HG02970 (cell line): ENCODE measurements at regions not wholly inside any gene's neighbourhood (a gene's known extent, or its start where the extent isn't known, plus 50 kb on each side); places are given as distances from the start of the nearest gene placed in this dataset.

Experiments used
- ATAC-seq: cut with Tn5 transposase; IDR thresholded peaks from one replicate; pipeline ENCODE4 v1.9.1; 2021; ENCODE audit warnings: mild to moderate bottlenecking, moderate library complexity, moderate number of reproducible peaks; ENCODE audit not compliant: unreplicated experiment, low FRiP score

DNA sequence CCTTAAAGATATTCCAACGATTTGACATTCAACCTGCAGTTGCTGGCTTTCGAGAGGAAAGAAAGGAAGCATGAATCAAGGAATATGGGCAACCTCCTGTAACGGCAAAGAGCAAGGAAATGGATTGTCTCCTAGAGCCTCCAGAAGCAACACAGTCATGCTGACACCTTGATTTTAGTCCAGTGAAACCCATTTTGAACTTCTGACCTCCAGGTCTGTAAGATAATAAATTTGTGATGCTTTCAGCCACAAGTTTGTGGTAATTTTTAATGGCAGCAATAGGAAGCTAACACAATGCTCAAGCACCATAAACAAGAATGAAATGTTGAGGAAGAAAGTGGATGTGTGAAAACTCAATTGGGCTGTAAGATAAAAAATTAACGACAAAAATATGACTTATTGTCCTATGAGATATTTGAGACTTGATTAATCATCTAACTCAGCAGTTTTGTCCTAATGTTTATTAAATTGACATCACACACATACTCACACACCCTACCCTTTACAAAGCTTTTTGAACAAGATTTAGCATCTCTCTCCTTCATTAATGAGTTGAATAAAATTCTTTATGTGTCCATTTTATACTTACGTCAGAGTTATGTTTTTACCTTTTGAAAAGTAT is 857.2 kb upstream of the INTU start:
- ATAC-seq: no peak

DNA sequence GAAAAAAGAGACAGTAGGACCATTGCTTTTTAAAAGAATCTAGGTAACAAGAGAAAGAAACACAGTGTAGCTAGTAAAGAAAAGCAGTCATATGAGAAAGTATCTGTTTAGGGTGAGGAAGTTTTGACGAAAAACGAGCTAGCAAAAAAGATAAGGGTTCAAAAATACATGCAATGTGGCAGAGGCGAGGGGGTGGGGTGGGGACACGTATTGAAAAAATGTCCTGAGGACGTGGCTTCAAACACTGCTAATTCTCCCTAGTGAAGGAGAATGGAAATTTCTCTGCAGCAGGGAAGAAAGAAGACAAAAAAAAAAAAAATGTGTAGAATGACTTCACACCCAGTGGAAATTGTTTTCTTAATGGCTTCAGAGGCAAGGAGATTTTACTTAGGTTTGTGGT is 856.4 kb upstream of the INTU start:
- ATAC-seq: no peak

DNA sequence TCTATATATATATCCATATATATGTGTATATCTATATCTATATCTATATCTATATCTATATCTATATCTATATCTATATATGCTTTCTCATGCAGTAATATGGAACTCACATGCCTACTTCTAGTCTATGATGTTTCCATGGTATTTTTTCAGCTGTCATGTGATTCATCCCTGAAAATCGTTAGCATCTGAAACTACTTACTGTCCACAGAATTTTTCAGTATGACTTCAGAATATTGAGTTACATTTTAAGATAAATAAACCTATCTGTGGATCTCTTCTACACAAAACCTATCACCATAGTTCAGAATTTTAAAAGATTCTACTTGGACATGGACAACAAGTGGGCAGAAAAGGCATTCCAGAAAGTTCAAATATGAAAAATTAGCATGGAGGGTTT is 855.1 kb upstream of the INTU start:
- no peak for ATAC-seq

DNA sequence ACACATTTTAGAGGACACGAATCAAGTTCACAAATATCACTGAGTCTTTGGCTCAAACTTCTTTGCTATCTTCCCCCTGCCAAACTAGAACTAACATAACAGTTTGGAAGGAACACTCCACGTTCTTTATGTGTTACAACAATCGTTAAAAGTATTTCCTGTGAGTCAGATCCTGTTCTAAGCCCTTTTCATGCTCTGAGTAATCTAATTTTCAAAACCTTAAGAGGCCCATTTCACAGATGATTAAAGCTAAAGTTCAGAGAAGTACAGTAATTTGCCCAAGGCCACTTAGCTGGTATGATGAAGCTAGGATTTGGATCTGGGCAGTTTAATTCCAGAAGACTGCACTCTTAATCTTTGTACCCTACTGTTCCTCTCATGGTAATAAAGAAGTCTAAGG is 854.4 kb upstream of the INTU start:
- ATAC-seq: no peak

DNA sequence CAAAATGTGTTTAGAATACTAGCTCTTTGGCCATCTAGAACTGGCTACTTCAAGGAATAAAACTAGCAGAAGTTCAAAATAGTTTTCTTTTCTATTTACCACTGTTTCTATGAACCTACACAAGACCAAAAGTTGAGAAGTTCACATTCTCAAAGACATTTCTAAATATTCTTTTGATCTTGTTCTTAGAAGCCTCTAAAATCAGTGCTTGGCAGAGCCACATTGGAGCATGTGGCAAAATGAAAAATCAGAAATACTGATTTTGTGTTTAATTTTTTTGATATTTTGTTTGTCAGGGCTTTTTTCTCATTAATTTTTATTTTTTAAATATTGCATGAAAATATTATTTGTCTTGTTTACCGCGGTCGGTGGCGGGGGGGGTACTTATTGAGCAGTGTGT is 853.8 kb upstream of the INTU start:
- no peak for ATAC-seq

DNA sequence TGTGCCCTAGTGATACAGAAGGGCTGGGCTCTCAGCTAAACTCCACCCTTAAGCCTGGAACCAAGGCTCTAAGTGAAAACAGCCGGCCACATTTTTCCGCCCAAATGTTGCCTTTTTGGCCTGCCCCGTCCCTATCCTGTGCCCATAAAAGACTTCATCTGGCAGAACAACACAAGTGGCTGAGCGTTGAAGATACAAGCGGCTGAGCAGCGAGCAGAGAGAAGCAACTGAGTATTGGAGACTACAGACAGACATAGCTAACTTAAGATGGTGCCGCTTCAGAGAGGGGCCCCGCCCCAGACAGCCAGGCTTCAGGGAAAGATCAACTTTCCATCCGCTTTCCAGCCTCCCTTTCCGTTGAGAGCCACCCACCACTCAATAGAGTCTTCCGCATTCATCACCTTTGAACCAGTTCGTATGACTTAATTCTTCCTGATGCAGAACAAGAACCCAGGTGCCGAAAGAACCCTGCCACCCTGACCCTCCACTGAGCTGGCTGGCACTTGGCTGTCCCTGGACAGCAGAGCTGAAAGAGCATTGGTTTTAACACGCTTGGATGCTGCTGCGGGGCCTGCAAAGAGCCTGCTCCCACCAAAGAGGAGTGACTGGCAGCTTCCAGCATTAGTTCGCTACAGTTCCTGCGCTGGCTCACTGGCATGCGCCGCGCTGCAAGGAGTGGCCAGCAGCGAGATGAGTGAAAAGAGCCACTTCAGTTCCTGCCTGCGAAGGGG is 853.2 kb upstream of the INTU start:
- ATAC-seq: no peak

DNA sequence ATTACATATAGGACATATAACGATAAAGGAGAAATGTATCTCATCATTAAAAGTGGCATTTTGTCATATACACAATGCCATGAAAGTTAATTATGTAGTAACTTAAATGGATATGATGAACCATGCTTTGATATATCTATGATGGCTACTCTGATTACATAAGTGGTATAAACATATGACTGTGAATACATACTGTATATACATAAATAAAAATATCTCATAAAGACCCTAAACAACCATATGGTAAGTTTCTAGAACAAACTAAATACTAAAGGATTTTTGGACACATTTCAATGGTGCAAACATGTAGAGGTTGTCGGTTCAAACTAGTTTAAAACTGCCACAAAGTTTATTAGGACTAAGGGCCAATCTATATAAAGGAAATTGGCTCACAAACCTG is 849.6 kb upstream of the INTU start:
- ATAC-seq: no peak

DNA sequence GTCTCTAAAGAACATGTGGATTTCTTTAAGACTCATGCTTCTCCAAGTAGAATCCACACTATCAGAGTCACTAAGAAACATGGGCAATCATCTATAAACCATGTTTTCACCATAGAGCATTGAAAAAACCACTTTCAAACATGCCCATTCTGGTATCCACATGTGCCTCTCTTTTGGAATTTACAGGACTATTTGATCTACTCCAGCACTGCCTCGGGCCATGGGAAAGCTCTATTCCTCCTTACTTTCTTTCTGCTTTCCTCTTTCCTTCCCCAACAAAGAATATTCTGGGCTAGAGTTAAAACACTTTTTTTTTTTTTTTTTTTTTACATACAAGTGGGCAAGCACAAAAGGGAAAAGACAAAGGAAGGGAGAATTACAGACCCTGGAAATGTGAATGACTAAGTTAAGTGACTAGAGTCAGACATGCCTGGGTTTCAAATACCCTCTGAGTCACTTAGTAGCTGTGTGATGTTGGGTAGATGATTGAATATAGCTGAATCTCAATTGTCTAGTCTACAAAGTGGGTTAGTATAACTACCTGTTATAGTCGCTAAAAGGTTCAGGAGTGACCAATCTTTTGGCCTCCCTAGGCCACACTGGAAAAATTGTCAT is 847.7 kb upstream of the INTU start:
- no peak for ATAC-seq

DNA sequence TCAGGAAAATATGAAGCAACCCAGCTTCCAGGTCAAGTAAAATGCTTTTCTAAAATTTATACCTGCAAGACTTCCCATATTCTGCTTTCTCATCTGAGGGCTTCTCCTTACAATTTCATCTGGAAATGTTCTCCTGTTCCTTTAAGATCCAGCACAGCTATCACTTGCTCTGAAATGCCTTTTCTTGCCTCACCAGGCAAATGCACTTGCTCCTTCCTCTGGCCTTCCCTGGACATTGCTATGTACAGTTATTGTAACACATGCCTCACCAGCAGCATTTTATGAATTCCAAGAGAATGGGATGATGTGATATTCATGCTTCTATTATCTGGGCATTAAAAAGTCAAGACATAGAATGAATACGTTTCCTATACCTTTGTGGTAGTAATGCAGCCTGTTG is 842.1 kb upstream of the INTU start:
- ATAC-seq: no peak

DNA sequence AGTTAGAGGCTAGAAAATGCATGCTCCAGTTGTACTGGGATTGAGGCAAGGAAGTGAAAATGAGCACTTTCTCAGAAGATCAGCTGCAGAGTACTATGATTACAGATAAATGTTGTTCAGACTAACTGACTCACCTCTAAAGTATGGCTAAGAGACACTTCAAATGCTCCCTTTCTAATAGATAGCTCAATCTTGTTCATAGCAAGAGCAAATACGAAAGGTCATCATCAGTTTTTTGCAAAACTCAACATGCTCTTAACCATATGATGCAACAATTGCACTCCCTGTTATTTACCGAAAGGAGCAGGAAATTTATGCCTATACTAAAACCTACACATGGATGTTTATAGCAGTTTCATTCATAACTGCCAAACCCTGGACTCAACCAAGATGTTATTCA is 838.4 kb upstream of the INTU start:
- no peak for ATAC-seq

DNA sequence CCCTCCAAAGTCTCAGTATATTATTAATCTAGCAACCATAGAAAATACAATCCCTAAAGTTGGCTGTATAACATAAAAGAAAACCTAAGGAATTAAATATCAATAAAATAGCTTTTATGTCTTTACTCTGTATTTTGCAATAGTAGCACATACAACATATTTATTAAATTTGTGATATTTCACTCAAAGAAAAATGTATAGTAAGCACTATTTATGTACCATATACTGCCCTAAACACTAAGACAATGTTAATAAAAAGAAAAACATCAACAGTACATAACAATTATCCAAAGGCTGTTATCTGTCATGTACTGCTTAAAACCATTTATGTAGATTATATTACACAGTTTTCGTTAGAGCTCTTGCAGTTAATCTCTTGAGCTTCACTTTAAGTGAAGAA is 834.5 kb upstream of the INTU start:
- ATAC-seq: no peak

DNA sequence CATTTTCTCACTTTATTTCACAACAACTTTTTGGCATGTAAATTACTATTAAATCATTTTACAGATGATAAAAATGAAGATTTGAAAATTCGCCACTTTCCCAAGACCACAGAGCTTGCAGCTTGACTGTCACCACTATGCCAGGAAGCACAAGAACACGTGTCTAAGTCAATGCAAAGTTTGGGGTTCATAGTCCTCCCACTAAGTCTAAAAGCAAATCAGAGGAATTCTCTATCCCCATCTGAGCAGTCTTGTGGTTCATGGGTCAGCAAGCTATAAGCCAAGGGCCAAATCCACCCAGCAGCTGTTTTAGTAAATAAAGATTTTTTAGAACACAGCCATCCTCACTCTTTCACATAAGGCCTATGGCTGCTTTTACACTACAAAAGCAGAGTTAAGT is 833.3 kb upstream of the INTU start:
- ATAC-seq: no peak

DNA sequence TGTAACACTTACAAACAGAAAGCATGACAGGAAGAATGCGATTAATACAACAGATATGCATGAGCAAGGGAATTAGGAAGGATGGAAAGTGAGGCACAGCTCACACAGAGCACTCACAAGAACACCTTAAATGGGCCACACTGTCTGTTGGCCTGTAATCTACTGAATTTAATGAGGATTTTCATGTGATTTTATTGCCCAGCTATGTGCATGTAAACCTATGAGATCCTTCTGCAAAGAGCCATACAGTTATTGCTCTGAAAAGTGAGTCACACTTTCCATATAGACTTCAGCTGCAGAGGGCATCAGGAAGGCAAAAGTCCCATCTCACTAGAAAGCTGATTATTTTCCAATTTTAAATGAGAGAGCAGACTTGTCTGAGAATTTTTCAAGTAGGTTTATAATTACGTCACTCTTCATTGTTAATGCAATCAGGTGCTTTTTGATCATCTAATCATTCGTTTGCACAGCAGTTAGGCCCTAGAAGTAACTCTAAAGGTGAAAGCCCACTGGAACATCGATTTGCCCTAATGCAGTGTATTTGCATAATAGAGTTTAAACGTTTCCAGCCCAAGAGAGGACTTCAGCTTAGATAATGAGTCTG is 832.7 kb upstream of the INTU start:
- ATAC-seq: no peak

DNA sequence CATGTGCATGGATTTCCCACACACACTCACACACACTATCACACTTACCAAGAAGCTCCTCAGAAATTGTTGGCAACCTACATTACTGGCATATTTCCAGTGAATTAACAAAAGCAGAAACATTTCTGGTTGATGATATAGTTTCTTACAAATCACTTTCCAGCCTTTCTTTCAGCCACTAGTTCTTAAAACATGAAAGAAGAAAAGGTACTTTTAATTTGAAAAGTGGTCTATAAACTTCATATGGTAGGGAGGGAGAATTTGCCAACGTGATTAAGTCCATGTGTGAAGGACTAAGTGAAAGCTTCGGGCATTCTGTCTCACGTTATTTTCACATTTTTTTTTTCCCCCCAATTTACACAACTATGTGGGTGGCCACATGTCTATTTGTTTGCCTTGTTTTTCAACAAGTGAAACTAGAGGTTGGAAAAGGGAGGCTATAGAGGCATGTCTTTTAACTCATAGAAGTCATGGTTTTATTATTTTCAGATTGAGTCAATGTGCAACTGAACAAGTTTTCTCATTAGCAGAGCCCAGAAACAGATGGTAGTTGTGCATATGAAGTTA is 832.1 kb upstream of the INTU start:
- ATAC-seq: no peak

DNA sequence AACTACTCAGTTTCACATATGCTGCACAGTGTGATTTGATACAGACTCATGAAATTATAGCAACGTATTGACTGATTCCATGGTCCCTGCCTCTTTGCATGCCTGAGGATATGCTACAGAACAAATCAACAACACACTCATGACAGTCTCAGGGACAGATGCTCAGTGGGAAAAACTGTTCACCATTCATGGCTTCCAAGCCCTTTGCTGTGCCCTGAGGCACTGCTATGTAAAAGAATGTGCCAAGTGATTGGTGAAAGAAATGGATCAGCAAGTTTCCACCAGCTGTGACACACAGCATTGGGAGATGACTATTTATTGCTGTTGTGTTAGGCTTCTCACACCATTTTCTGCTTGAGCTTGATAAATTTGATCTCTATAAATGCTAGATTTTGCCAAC is 825.6 kb upstream of the INTU start:
- ATAC-seq: no peak

DNA sequence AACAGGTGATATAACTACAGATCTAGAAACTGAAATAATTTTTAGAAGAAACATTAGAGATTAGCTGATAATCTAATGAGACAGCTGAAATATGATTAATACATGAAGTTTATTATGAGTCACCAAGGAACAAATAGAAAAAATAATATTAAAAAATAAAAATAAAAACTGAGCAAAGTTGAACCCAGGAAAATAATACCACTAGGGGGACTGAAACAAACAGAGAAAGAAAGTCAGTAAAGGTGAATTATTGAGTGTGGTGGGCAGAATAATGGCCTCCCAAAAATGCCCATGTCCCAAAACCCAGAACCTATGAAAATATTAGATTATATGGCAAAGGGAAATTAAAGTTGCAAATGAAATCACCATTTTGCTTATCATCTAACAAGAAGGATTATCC is 820.7 kb upstream of the INTU start:
- no peak for ATAC-seq

DNA sequence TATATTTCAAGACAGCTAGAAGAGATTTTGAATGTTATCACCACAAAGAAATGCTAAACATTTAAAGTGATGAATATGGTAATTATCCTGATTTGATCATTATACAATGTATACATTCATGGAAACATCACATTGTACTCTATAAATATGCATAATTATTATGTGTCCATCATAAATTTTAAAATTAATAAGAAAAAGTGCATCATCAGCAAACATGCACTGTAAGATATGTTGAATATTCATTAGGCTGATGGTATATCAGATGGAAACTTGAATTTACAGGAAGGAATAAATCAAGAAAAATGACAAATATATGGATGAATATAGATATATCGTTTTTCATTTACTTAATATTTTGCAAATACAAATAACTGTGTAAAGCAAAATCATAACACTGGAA is 812.1 kb upstream of the INTU start:
- ATAC-seq: no peak

DNA sequence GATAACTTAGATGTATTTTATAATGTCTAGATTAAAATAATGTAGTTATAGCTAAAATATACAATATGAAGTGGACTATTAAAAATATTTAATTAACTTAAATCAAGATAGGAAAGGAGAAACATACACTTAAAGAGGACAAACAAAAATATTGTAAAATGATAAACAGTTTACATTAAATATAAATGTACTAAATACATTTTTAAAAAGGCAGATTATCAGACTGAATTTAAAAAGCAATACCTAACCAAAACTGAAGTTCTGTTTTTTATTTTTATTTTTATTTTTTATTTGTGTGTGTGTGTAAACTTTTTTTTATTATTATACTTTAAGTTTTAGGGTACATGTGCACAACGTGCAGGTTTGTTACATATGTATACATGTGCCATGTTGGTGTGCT is 811.6 kb upstream of the INTU start:
- no peak for ATAC-seq

DNA sequence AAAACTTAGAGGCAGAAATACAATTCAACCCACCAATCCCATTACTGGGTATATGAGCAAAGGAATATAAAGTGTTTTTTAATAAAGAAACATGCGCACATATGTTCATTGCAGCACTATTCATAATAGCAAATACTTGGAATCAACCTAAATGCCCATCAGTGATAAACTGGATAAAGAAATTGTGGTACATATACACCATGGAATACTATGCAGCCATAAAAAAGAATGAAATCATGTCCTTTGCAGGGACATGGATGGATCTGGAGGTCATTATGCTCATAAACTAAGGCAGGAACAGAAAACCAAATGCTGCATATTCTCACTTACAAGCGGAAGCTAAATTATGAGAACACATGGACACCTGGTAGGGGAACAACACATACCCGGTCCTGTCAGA is 807.7 kb upstream of the INTU start:
- no peak for ATAC-seq

DNA sequence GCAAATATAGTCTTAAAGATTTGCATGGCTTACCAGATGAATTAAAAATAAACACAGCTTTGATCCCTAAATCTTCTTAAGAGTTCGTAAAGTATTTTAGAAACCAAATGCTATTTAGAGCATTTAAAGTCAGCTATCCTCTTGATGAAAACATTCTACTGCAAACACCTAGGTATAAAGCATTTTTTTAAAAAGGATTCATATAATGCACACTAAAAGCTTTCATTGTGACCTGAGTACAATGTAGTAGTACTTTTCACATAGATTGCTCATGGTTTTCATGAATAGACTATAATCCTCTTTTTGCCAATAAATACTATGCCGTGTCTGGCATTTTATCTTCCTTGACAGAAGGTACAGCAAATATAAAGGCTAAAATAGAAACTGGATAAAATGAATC is 805.1 kb upstream of the INTU start:
- ATAC-seq: no peak

DNA sequence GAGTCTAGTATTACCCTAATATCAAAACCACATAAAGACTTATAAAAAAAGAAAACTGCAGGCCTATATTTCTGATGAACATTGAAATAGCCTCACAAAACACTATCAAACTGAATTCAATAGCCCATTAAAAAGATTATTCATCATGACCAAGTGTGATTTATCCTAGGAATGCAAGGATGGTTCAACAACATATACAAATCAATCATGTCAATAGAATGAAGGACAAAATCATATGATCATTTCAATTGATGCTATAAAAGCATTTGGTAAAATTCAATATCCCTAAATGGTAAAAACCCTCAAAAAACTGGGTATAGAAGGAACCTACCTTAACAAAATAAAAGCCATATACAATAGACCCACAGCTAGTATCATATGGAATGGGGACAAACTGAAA is 797.9 kb upstream of the INTU start:
- no peak for ATAC-seq
